Adipose tissue (tissue), 3 donors: ENCODE measurements at regions not wholly inside any gene's neighbourhood (a gene's known extent, or its start where the extent isn't known, plus 50 kb on each side); places are given as distances from the start of the nearest gene placed in this dataset.

Experiments
- H3K27ac ChIP-seq: one replicate; pipeline ENCODE4 v1.5.1; 2013; ENCODE audit warnings: low read depth, low read length
- WGBS, 3 donors: extraction: QIAGEN DNeasy Blood & Tissue Kit; methylation state at CpG; one replicate each; pipeline ENCODE4 v1.1.7; 2013; 5-methylcytosine and 5-hydroxymethylcytosine counted together
- donor health status: healthy with polysubstance abuse.
- donor health status: Bipolar disorder and iron deficiency.
- donor health status: healthy.

DNA sequence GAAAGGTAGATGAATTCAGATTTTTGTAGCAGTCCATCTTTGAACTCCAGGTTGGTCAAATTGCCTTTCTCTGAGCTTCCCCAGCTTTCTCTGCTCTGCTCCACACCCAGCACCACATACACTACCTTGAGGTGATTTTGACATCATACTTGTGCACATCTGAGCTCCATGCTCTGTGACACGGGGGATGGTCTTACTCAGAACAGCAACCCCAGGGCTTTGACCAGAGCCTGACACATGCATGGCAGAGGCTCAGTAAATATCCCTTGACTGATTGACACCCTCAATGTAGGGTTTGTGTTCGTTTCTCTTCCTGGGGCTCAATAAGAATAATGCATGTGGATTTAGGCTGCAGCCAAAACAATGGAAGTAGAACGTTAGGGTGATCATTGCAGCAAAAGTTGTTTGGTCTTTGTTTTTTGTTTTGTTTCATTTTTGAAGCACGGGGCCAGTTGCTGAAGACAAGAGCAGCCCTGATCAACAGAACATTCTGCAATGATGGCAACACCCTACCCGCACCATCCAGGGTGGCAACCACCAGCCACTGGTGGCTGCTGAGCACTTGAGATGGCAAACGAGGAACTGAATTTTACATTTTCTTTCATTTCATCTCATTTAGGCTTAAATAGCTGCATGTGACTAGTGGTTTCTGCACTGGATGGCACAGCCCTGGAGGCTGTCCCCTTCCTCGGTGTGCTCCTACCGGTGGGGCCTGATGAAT, 224.8 kb upstream of the TNRC6C start:
- no peak overlapping the region for H3K27ac ChIP-seq
- WGBS, 3 donors, result 54 to 69% (median 64%) methylated on average over 6 to 8 of the region's 8 CpGs

DNA sequence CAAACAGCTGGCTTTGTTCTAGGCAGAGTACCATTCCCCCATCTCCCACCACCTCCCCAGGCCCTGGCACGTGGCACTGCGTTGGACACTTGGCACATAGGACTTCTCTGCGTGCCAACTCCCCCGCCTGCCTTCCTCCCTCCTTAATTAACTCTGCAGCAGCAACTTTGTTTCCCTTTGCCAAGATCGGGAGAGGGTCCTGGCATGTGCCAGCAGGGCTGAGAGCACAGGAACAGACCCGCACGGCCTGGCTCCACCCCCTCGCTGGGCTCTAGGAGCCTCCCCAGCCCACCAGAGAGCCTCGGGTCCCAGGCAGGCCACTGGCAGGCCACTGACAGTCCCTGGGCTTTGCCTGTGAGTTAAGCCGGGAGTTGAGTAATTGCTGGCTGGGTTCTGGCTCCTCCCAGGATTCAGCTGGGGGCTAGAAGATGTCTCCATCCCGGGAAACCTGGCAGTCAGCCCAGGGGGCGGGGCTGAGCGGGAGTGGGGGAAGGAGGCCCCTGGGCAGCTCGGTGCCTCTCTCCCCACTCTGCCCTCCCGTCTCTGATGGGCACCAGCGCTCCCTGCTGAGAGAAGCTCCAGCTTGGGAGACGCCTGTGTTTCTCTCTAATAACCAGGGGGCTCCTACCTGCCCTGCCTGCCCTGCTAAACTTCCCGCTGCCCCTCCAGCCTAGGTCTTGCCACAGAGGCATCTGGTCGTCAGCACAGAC, 224.0 kb upstream of the TNRC6C start:
- peak overlapping the region; percentile 12 for H3K27ac ChIP-seq
- WGBS, 3 donors, result 13 to 20% (median 19%) methylated on average over 17 to 19 of the region's 19 CpGs

DNA sequence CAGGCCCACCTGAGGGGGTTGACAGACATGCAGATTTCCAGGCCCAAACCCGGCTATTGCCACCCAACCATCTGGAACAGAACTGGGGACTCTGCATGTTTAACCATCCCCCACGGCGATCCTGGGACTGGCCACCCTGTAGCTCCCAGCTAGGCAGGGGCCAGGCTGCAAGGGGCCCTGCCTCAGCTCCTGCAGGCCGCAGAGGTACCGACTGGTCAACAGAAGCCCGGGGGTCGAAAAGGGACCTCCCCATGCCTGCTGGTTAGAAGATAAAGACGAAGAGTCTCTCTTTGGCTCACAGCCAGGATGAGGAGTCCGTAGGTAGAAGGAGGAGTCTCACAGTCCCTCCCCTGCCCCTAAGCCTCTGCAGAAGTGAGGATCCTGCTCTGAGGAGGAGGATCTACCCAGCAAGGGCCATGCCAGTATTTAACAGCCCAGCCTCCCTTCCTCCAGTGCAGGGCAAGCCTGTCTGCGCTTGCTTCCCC, 223.4 kb upstream of the TNRC6C start:
- H3K27ac ChIP-seq, result peak overlapping the region; percentile 12
- 29 to 36% (median 34%) methylated on average over 10 of the region's 10 CpGs for WGBS, 3 donors

- 27 to 47% (median 32%) methylated on average over 7 of the region's 7 CpGs for WGBS, 3 donors
- no peak overlapping the region for H3K27ac ChIP-seq
Measured at GRCh38 chr17:77735566-77736198, 222.8 kb upstream of the TNRC6C start.

- 26 to 61% (median 46%) methylated on average over 17 of the region's 17 CpGs for WGBS, 3 donors
- H3K27ac ChIP-seq, result no peak overlapping the region
Measured at GRCh38 chr17:77736199-77736585, 222.3 kb upstream of the TNRC6C start.

DNA sequence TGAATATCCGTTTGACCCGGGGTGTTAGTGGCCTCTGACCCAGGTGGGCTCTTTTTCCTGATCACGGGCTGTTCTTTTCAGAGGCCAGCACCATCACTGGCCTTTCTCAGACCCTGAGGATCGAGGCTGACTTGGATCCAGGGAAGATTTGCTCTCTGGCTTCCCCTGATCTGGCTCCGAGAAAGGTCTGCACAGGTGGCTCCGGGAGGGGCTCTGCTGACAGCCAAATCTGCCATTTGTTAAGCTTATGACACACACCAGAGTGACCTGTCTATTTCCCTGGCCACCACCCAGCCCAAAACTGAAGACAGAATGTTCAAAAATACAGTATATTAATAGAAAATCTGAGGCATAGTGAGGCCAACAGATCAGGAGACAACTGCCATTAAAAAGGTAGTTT, 221.8 kb upstream of the TNRC6C start:
- no peak overlapping the region for H3K27ac ChIP-seq
- 58 to 78% (median 78%) methylated on average over 6 of the region's 6 CpGs for WGBS, 3 donors

GRCh38 chr17:77737442-77738265, 220.8 kb upstream of the TNRC6C start:
- WGBS, 3 donors, result 85 to 93% (median 92%) methylated on average over 21 of the region's 21 CpGs
- no peak overlapping the region for H3K27ac ChIP-seq

- WGBS, 3 donors, result 48 to 54% (median 50%) methylated on average over 8 of the region's 8 CpGs
- H3K27ac ChIP-seq, result no peak overlapping the region
Measured at GRCh38 chr17:77738751-77739531, 219.6 kb upstream of the TNRC6C start.

DNA sequence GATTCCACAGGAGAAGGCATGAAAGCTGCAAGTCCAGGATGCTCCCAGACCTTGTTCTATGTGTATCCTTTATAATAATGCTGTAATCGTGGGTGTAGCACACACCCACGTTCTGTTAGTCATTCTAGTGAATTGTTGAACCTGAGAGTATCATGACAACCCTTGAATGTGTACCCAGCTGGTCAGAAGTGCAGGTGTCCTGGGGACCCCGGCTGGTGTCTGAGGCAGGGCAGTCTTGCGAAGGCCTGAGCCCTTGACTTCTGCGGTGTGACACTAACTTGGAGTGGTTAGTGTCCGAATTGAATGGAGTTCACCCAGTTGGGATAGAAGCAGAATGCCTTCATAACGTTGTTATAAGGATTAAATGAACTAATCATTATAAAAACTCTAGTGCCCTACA, 218.0 kb upstream of the TNRC6C start:
- H3K27ac ChIP-seq, result no peak overlapping the region
- 89 to 98% (median 95%) methylated on average over 7 of the region's 7 CpGs for WGBS, 3 donors

- 39 to 74% (median 57%) methylated on average over 8 of the region's 8 CpGs for WGBS, 3 donors
Measured at GRCh38 chr17:77741109-77741508, 217.4 kb upstream of the TNRC6C start.

GRCh38 chr17:77742579-77742978, 215.9 kb upstream of the TNRC6C start:
- 66 to 95% (median 84%) methylated on average over 8 of the region's 8 CpGs for WGBS, 3 donors
- H3K27ac ChIP-seq, result no peak overlapping the region

More at GRCh38 chr17:77741109-77741508, 217.4 kb upstream of the TNRC6C start:
- H3K27ac ChIP-seq, result no peak overlapping the region

- no peak overlapping the region for H3K27ac ChIP-seq
- WGBS, 3 donors, result 72 to 74% (median 72%) methylated on average over 21 of the region's 21 CpGs
Measured at GRCh38 chr17:77744066-77744988, 214.2 kb upstream of the TNRC6C start.

GRCh38 chr17:77745702-77746101, 212.8 kb upstream of the TNRC6C start:
- H3K27ac ChIP-seq, result no peak overlapping the region
- WGBS, 3 donors, result 84 to 95% (median 87%) methylated on average over 2 of the region's 2 CpGs

- 81 to 87% (median 86%) methylated on average over 8 of the region's 8 CpGs for WGBS, 3 donors
- no peak overlapping the region for H3K27ac ChIP-seq
Measured at GRCh38 chr17:77746393-77746792, 212.1 kb upstream of the TNRC6C start.

DNA sequence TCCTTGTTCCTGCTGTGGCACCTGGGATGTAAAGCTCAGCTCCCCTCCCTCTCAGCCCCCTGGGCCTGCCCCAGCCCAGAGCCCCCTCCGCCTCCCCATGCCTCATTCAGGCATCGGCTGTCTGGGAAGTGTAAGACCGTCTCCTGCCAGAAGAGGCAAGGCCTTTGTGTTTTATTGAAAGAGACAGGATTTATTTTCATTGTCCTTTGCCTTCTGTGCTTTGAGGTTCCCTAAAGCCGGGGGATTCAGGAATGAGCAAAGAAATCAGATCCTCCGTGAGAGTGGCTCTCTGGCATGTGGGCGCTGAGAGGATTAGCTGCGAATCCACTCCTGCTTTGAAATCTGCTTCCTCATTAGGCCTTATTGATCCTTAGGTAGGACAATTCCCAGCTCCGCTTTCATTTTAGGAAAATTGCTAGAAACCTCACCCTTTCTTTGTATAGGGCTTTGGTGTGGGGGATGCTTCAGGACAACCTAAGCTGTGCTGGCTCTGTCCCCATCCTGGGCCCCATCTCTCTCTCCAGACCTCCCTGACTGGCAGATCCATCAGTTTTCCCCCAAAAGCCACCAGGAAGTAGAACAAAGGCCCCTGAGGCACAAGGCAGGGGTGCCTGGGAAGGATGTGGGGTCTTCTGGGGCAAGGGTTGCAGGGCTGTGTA, 211.5 kb upstream of the TNRC6C start:
- WGBS, 3 donors, result 67 to 94% (median 91%) methylated on average over 8 of the region's 8 CpGs
- H3K27ac ChIP-seq, result no peak overlapping the region

DNA sequence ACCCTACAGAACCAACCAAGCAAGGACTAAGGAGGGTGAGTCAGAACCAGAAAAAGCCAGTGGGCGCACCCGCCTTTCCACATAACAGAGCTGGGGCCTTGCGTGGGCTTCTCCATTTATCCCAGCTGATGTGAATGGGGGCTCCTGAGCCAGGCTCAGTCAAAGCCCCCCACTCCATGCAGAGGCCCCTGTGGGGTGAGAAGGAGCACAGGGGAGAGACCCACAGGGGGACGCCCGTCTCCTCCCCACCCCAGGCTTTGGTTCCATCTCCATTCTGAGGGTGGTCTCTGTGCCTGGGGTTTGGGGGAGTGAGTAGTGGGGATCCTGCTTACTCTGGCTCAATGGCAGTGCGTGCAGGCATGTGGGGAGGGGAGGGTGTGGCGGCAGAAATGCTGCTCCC, 210.1 kb upstream of the TNRC6C start:
- WGBS, 3 donors, result 92 to 96% (median 95%) methylated on average over 7 of the region's 7 CpGs
- H3K27ac ChIP-seq, result no peak overlapping the region
